Endothelial cell of umbilical vein (primary cell): ENCODE measurements at regions not wholly inside any gene's neighbourhood (a gene's known extent, or its start where the extent isn't known, plus 50 kb on each side); places are given as distances from the start of the nearest gene placed in this dataset.

Experiments
- BruUV-seq: library from RNA; stranded (reverse); fragments of 400-500 nt; replicated peaks from 2 replicates; lab custom pipeline; 2021; lab: Mats Ljungman, UMichigan
- CTCF ChIA-PET: fragments of 300-600, 350-600 bp; sonication (Branson Sonifier 250); formaldehyde crosslinking; loops from one replicate; lab custom pipeline; 2021; ENCODE audit warnings: antibody characterized with exemption, inconsistent platforms; lab: Charles Lee
- POLR2A ChIA-PET: fragments of 300-600, 350-600 bp; sonication (Branson Sonifier 250); formaldehyde crosslinking; loops from one replicate; lab custom pipeline; 2021; ENCODE audit warnings: antibody characterized with exemption, inconsistent platforms; lab: Charles Lee
- DNase-seq: peaks from one replicate; pipeline ENCODE4 v3.0.0-alpha.2; 2011; ENCODE audit warnings: low read depth, low spot score
- FAIRE-seq: peaks from 2 replicates; lab custom pipeline; 2011; peaks lifted over from hg19 to GRCh38; lab: Jason Lieb, UNC
- H2AFZ ChIP-seq: 2 replicates; pipeline ENCODE4 v1.6.0; 2012; ENCODE audit warnings: low read depth, low read length, control low read depth, inconsistent platforms
- H3K27ac ChIP-seq: 2 replicates; pipeline ENCODE4 v1.5.1; 2011; ENCODE audit warnings: low read depth, mild to moderate bottlenecking, control low read depth, low read length, moderate library complexity; ENCODE audit not compliant: insufficient read depth
- H3K27me3 ChIP-seq, 2 experiments: 2 replicates each; pipeline versions ENCODE4 v1.6.0 to v1.6.1; 2011; ENCODE audit warnings: low read length in 2 of 2, mixed read lengths in 1 of 2; ENCODE audit not compliant: control insufficient read depth in 2 of 2, insufficient read depth in 2 of 2
- H3K36me3 ChIP-seq, 2 experiments: 2 replicates in 1 of 2; 3 replicates in 1 of 2; pipeline ENCODE4 v1.5.1; 2011; ENCODE audit warnings: low read length in 2 of 2, mild to moderate bottlenecking in 1 of 2, moderate library complexity in 1 of 2; ENCODE audit not compliant: control insufficient read depth in 2 of 2, insufficient read depth in 2 of 2; ENCODE audit errors: extremely low read depth in 1 of 2
- H3K4me1 ChIP-seq: 3 replicates; pipeline ENCODE4 v1.5.1; 2011; ENCODE audit warnings: mild to moderate bottlenecking, low read length; ENCODE audit not compliant: control insufficient read depth, insufficient read depth; ENCODE audit errors: extremely low read depth
- H3K4me2 ChIP-seq: 2 replicates; pipeline ENCODE4 v1.6.1; 2011; ENCODE audit warnings: low read length, control low read depth, mixed read lengths; ENCODE audit not compliant: insufficient read depth
- H3K4me3 ChIP-seq, 3 experiments: fragments of 200-600 bp in 1 of 3; sonication (generic), shearing (Covaris generic) in 1 of 3; replicated peaks in 1 of 3; 2 replicates each; pipeline ENCODE4 v1.5.1; 2011 to 2016; ENCODE audit warnings: control low read depth in 3 of 3, low read length in 3 of 3, mild to moderate bottlenecking in 2 of 3, inconsistent platforms in 1 of 3, low read depth in 1 of 3, moderate library complexity in 1 of 3; ENCODE audit not compliant: insufficient read depth in 1 of 3
- H3K79me2 ChIP-seq: 2 replicates; pipeline ENCODE4 v1.6.0; 2012; ENCODE audit warnings: low read length, inconsistent platforms; ENCODE audit not compliant: control insufficient read depth, insufficient read depth
- H3K9ac ChIP-seq: replicated peaks from 2 replicates; pipeline ENCODE3; 2011; ENCODE audit warnings: low read length, control low read depth; ENCODE audit not compliant: insufficient read depth; ENCODE audit errors: extremely low read depth
- H3K9me1 ChIP-seq: replicated peaks from 3 replicates; pipeline ENCODE4 v1.6.0; 2011; ENCODE audit warnings: mild to moderate bottlenecking, low read length; ENCODE audit not compliant: control insufficient read depth, insufficient read depth; ENCODE audit errors: extremely low read depth
- H3K9me3 ChIP-seq: replicated peaks from 2 replicates; pipeline ENCODE4 v1.5.1; 2012; ENCODE audit warnings: low read length, inconsistent platforms; ENCODE audit not compliant: control insufficient read depth, insufficient read depth
- H4K20me1 ChIP-seq: replicated peaks from 2 replicates; pipeline ENCODE3; 2011; ENCODE audit warnings: mild to moderate bottlenecking, low read length; ENCODE audit not compliant: control insufficient read depth, insufficient read depth; ENCODE audit errors: extremely low read depth
- CTCF ChIP-seq, 2 donors: IDR thresholded peaks; 1 replicate in 1 of 2; 2 replicates in 1 of 2; pipeline ENCODE4 v1.5.1; 2011; ENCODE audit warnings: low read length in 2 of 2, mild to moderate bottlenecking in 2 of 2, moderate library complexity in 2 of 2, control low read depth in 1 of 2, inconsistent platforms in 1 of 2, low read depth in 1 of 2; ENCODE audit not compliant: insufficient read depth in 1 of 2; ENCODE audit errors: extremely low read depth in 1 of 2
- EZH2 ChIP-seq: IDR thresholded peaks from 2 replicates; pipeline ENCODE4 v1.6.1; 2012; ENCODE audit warnings: borderline replicate concordance, low read depth, mild to moderate bottlenecking, moderate library complexity, low read length, inconsistent platforms; ENCODE audit not compliant: severe bottlenecking
- FOS ChIP-seq: IDR thresholded peaks from 2 replicates; pipeline ENCODE4 v1.6.1; 2011; ENCODE audit warnings: mild to moderate bottlenecking, low read length, moderate library complexity, borderline replicate concordance; ENCODE audit not compliant: insufficient read depth
- GATA2 ChIP-seq: IDR thresholded peaks from 2 replicates; pipeline ENCODE4 v1.7.0; 2011; ENCODE audit warnings: low read depth, mild to moderate bottlenecking, moderate library complexity, mixed read lengths, low read length; ENCODE audit not compliant: insufficient read length, insufficient read depth
- JUN ChIP-seq: IDR thresholded peaks from 2 replicates; pipeline ENCODE4 v1.6.1; 2011; ENCODE audit warnings: borderline replicate concordance, low read depth; ENCODE audit not compliant: insufficient read length, insufficient read depth
- MAX ChIP-seq: IDR thresholded peaks from 2 replicates; pipeline ENCODE4 v1.6.1; 2011; ENCODE audit not compliant: insufficient read depth, insufficient read length
- MYC ChIP-seq: IDR thresholded peaks from one replicate; pipeline ENCODE4 v1.6.1; 2011; ENCODE audit warnings: mild to moderate bottlenecking, low read depth, low read length
- POLR2A ChIP-seq: IDR thresholded peaks from 2 replicates; pipeline ENCODE4 v1.6.1; 2012; ENCODE audit warnings: low read depth, mild to moderate bottlenecking, control low read depth, low read length
- POLR2AphosphoS5 ChIP-seq: IDR thresholded peaks from 2 replicates; pipeline ENCODE4 v1.6.1; 2012; ENCODE audit warnings: low read depth, mild to moderate bottlenecking, control low read depth, low read length, moderate library complexity; ENCODE audit not compliant: insufficient read depth
- dilution Hi-C: fragments of 300-500 bp; cut with MboI; formaldehyde crosslinking; loops from one replicate; pipeline ENCODE4 v1.15.0; 2019; ENCODE audit warnings: low sequenced_read_pairs; ENCODE audit not compliant: extremely low pct_ligation_motif_present
- intact Hi-C: fragments of 100-400 bp; cut with micrococcal nuclease; formaldehyde crosslinking; loops from one replicate; pipeline ENCODE4 v1.10.0; 2022

GRCh38 chr4:162837679-162838078 lies 329.0 kb downstream of the NAF1 start:
- TF ChIP-seq MYC (no peak), FOS (no peak), GATA2 (no peak), MAX (no peak), CTCF (IDR thresholded peaks at IDR 0.05; ENCODE audit: extremely low read depth in 1 of 2, insufficient read depth in 1 of 2, low read depth in 1 of 2, low read length in 2 of 2) (no peak), EZH2 (no peak), POLR2AphosphoS5 (no peak), JUN (no peak), POLR2A (no peak)
- H3K9me1 ChIP-seq, result no peaks in the 10 kb centered on the region
- H3K9ac ChIP-seq, result no peak overlapping the region
- H3K27ac ChIP-seq, result no peak overlapping the region
- no peak overlapping the region for H2AFZ ChIP-seq
- dilution Hi-C loops, result no loop called here
- H3K36me3 ChIP-seq, result no peaks in the 10 kb centered on the region
- no peak for DNase-seq
- FAIRE-seq, result no peak
- intact Hi-C loops, result no loop called here
- no peak overlapping the region for H3K4me2 ChIP-seq
- no TSS peak for BruUV-seq
- no peak overlapping the region for H3K4me3 ChIP-seq
- no peaks in the 10 kb centered on the region for H4K20me1 ChIP-seq
- ChIA-PET POLR2A (no interaction called here), CTCF (no interaction called here)
- no peaks in the 10 kb centered on the region for H3K27me3 ChIP-seq
- H3K79me2 ChIP-seq, result no peaks in the 10 kb centered on the region
- no peaks in the 10 kb centered on the region for H3K4me1 ChIP-seq
- H3K9me3 ChIP-seq, result peaks cover 3% of the 10 kb centered on the region
